GM19438 (cell line): ENCODE measurements at regions not wholly inside any gene's neighbourhood (a gene's known extent, or its start where the extent isn't known, plus 50 kb on each side); places are given as distances from the start of the nearest gene placed in this dataset.
"Not testable (repeated sequence)": the region's sequence is repeated elsewhere in the genome, so short reads cannot be mapped to it uniquely, and the experiment has no call there.

Experiments used
- ATAC-seq: cut with Tn5 transposase; IDR thresholded peaks from one replicate; pipeline ENCODE4 v1.9.1; 2021; ENCODE audit warnings: low read depth; ENCODE audit not compliant: unreplicated experiment

DNA sequence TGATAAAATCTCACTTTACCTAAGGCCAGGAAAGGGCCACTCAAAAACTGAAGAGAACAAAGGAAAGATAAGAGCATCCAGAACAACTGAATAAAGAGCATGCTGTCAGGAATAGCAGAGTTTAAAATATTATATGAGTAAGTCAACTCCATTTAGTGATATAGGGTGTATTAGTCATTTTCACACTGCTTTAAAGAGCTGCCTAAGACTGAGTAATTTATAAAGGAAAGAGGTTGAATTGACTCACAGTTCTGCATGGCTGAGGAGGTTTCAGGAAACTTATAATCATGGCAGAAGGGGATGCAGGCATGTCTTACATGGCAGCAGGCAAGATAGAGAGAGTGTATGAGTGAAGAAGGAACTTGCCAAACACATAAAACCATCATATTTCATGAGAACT is 778.0 kb upstream of the NECTIN3 start:
- ATAC-seq, result no peak

DNA sequence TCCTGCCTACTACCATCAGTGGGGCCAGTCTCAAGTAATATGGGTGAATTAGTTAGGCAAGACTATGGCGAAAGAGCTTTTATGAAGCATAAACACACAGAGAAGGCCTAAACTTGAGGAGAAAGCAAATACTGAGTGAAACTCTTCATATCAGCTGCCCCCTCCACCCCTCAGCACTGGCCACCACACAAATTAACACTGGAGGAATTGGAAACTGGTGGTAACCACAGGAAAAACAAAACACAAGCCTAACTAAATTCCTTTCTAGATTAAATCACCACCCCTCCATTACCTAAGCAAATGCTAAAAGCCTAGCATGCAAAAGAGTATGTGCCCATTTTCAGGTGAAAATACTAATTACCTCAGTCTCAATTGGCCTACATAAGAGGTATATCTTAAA is 774.7 kb upstream of the NECTIN3 start:
- ATAC-seq, result no peak

DNA sequence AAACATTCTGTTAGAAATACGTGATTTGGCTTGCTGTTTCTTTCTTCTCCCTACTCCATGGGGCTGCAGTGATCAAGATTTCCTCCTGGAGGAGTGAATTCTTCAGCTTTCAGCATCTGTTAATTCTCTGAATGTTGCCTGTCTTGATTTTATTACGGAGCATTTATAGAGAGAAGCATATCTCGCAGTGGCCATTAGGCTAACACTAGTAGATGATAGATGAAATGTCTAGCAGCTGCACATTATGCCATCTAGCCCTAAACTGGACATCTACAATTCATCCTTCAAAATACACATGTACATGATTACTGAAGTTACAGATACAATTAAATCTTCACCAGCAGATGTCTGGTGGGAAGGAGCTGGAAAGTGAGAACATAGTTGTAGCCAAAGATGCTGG is 769.8 kb upstream of the NECTIN3 start:
- no peak for ATAC-seq

DNA sequence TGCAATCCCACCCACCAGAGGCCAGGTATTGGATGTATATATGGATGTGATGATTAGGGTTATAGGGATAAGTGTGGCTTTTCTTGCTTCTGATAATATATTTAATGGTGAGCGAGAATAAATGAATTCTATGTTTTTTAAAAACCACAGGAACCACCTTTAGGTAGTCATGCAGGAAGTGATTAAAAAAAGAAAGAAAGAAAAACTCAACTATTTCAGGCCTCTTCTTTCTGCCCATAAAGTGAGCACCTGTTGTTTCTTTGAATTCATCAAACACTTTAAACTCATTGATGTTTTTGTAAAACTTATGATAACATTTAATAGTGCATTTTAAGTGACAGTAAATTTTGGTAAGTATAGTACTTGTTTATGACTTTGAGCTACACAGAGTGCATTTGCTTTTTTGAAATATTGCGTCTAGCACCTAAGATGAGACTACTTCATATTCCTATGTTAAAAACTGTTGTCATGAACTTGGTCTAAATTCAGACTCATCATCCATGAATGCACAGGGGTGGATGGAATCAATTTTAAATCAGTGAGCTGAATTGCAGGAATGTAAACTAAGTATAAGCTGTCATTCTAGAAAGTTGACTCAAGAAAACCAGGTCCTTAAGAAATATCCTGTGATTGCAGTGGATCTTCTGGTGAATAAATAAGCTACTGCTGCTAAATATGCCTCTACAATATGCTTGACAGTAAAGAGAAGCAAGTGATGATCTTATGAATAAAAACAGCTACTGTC is 764.4 kb upstream of the NECTIN3 start:
- ATAC-seq, result no peak

DNA sequence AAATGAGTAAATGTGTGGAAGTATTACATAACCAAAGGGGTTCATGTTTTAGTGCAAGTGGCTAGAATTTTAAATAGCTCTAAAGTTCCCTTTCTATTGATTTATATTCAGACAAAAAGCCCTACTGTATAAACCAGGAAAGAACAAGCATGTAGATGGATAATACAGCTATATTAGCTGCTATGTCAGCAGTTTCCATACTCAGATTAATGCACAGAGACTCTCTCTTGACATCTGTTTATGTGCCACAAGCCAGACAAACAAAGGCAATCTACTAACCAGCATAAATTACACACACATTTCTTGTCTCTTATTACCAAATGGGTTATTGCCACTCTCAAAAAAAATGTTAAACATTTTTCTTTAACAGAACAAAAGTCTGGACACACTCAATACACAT is 760.1 kb upstream of the NECTIN3 start:
- ATAC-seq, result no peak

DNA sequence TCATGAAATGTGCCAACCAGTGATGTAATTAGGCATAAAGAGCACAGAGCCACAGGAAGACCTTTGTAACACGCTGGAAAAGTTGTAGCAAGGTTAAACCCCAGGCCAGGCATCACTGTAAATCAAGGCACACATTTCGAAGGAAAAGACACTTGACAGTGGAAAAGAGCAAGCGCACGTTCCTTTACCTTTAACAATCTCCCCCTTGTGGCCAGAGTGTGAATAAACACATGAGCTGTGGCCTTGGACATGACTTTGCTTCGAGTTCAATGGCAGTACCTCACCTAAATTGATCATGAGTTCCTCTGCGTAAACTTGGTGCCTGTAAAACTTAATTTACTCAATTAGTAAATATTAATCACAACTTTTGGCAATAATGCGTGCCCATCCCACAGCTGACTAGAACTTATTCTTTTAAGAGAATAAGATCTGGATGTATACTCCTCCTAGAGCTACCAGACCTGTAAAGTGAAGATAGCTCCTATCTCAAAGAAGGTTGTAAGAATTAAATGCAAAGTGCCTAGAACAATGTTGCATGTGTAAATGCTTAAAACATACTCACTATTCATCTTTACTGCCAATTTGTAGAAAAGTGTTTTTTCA is 757.0 kb upstream of the NECTIN3 start:
- ATAC-seq, result peak; percentile 95

DNA sequence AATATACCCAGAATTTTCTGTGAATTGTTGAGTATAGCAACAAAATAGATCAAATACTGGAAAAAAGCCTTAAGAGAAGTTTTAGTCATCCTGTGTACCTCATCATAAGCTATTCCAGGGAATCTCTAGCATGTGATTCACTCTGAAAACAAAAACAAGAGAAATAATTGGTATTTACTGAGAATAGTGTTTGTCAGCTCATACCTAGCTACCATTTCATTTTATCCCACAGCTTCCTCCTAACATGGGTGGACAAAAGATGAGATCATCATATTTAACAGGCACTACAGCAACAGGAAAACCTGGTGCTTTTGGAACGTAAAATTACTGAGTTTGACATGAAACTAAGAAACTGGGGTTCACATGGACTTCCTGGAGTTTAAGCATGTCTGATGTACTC is 753.5 kb upstream of the NECTIN3 start:
- no peak for ATAC-seq

DNA sequence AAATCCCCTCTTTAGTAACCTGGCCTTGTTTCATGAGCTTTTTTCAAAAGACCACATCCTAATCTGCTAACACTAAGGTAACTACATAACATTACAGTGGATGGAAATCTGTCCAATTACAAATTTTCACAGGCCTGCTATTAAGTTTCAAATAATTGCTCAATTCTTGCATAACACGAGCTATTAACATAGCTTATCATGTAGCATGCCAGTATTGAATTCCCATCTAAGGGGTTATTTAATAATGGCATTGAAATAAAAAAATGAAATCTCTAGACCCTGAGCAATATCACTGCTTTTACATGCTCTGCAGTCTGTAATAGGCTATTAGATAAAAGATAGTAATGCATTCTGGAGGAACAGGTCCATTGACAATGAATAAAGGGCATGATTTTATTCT is 748.3 kb upstream of the NECTIN3 start:
- no peak for ATAC-seq

DNA sequence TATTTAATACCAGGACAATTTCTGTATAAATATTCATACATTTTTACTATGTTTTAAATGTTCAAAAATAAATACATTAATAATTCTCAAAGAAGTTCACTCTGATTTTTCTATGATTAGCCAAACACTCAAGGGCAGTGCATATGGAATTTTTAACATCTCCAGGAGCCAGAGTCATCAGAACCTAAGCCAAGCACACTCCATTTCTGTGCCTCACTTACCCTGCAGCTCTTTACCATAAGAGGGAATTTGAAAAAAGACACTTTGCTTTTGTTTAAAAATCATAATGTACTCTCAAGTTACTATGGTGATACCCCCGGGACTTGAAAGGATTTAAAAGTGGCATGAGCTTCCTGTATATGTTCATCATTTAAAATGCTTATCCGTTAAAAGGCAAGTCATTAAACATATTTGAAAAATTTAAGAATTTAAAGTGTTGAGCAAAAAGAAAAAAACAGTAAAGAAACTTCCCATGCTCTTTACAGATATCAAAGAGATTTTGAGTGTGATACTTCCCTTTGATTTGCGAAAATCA is 747.4 kb upstream of the NECTIN3 start:
- ATAC-seq, result no peak

DNA sequence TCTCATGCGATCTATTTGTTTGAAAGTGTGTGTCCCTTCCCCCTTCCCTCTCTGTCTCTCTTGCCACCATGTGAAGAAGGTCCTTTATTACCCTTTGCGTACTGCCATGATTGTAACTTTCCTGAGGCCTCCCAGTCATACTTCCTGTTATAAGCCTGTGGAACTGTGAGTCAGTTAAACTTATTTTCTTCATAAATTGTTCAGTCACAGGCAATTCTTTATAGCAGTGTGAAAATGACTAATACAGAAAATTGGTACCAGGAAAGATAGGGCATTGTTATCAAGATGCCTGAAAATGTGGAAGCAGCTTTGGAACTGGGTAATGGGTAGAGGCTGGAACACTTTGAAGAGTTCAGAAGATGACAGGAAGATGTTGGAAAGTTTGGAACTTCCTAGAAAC is 743.7 kb upstream of the NECTIN3 start:
- no peak for ATAC-seq

DNA sequence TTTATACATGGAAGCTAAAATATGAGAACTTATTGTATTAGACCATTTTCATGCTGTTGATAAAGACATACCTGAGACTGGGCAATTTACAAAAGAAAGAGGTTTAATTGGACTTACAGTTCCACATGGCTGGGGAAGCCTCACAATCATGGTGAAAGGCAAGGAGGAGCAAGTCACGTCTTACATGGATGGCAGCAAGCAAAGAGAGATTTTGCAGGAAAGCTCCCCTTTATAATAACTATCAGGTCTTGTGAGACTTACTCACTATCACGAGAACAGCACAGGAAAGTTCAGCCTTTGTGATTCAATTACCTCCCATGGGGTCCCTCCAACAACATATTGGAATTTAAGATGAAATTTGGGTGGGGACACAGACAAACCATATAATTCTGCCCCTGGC is 740.1 kb upstream of the NECTIN3 start:
- ATAC-seq, result not testable (repeated sequence)

DNA sequence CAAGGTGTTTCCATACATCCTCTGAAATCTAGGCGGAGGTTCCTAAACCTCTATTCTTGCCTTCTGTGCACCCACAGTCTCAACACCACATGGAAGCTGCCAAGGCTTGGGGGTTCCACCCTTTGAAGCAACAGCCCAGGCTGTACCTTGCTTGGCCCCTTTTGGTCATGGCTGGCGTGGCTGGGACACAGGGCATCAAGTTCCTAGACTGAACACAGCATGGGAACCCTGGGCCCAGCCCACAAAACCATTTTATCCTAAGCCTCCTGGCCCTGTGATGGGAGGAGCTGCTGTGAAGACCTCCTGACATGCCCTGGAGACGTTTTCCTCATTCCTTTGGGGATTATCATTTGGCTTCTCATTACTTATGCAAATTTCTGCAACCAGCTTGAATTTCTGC is 739.0 kb upstream of the NECTIN3 start:
- ATAC-seq, result no peak

DNA sequence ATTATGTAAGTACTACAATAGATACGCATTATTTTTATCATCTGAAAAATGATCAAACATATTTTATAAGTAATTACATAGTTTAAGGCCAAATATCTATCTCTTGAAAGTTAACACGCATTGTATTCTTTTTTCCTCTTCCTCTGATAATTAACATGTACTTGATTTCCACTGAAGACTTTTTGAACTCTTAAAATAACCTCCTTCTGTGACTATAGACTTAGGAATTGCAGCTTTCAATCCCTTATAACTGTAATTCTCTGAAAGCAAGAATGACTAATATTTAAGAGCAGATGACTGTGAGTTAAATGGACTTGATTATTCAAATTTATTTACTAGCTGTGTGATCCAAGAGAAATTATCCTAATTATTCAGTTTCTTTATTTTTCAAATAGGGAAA is 730.6 kb upstream of the NECTIN3 start:
- ATAC-seq, result no peak

DNA sequence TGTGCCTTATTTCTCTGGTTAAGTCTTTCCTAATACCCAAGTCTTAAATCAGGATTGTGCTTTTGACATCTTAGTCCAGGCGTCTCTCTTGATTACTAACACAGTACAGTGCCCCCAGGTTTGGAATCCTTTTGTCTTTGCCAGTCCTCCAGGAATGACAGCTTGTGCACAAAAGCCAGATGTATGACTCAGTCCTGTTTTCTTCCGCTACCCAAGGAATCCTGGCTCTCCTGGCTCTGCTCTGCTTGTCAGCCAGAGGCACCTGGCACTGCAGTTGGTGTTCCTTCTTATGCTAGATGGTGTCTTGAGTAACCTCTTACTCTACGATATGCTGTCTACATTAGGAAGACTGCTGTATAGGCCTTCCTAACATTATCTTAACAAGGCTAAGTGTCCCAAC is 728.2 kb upstream of the NECTIN3 start:
- peak; percentile 17 for ATAC-seq

DNA sequence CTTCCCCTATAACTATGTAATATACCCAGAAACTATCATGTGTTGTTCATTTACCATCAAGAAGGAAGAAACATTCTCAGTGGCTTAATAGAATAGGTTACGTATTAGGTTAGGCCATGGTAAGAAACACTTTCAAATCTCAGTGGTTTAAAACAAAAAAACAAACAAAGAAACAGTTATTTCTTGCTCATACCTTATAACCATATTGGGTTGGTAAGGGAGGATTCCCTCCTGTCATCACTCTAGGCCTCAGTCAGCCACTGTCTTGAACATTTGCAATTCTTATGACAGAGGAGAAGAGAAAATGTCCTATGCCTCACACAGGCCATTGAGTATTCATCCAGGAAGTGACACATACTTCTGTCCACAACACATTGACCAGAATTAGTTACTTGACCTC is 727.7 kb upstream of the NECTIN3 start:
- ATAC-seq, result peak; percentile 76

DNA sequence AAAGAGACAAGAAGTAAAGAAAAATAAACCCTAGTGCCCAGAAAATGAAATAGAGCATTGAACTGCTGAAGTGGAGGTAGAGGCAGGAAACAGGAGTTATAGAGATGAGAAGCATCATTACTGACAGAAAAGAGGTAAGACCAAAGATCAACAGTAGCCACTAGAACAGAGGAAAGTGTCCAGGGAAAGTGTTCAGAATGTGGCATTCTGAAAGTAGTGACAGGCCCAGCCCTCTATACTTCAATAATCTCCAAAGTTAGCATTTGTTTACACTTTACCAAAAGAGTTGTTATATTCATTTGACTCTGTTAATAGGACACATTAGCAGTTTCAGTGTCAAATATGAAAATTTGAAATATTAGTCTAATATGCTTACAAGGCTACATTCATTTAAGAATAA is 727.1 kb upstream of the NECTIN3 start:
- peak; percentile 1 for ATAC-seq

DNA sequence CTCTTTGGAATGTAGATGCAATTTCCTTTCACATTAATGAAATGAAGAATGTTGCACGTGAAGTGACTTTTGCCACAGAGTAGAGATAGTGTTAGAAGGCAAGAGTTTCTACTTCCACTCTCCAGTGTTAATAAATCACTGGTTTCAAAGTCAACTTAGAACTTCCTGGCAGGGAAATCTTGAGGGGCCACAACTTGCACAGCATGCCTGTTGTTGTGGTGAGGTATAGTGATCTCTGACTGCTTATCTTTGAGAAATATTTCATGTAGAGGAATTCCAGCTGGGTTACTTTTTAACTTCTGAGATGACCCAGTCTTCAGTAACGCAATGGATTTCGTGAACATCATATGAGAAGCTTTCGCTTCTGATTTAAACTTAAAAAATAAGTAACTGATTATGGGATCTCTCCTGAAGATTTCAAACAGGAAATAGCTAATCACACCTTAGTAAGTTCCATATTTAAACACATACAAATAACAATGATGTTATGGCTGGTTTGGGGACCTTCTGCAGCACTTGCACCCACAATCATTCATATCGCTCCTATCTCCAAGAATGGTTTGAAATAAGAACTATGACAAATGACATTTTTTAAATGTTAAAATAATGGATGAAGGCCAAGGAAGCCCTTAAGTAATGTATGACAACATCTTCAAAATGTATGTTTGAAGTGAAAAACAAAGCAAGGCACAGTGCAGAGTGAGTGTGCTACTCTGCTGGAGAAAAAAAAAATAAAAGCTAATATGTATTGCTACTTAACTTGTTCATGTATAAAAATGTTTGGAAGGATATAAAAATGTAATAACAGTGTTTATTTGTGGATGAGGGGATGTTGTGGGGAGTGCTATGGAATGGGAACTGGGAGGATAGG is 726.5 kb upstream of the NECTIN3 start:
- peak; percentile 51 for ATAC-seq

DNA sequence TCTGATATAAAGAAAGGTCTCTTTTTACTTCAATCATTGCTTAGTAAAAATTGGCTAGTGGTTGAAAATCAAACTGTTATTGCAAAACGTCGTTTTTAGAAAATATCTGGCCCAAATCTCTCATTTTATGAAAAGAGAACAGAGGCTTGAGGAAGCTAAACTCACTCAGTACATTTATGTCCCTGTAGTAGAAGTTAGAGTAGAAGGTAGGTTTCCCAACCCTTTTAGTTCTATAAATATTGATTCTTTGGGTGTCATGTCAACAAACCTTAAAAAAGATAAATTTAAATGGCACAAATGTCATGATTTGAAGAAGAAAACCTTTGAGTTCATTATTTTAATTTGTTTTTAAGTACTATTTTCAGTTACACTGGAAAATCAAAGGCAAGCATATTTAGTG is 722.3 kb upstream of the NECTIN3 start:
- no peak for ATAC-seq

DNA sequence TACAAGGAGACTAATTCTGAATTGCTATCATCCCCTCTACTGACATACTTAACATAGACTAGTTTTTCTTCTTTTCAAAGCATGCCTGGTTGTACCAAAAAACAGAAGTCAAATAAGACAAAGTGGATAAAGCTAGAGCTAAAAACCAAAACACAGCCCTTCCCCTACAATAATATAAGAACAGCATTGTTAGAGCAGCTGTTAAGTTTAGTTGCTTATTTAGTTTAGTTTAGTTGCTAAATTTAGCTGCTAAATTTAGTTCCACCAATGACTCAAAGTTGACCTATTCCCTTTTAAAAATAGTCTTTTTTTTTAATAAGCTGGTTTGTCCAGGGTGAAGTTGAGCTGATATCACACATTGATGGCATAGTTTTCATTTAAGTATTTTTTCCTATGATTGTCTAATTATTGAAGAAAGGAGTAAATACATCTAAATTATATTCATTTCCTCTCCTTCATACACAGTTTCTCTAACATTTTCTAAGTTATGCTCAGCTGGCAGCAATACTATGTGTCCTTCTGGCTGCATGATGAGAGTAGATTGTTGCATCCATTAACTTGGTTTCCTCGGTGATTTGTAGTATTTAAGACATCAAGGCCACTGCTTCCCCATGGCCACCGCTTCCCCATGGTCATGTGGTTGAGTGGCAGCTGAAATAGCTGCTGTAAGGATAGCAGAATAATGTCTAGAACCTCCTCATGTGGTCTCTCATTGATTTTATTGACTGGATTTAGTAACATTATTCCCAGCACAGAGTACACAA is 718.6 kb upstream of the NECTIN3 start:
- no peak for ATAC-seq

DNA sequence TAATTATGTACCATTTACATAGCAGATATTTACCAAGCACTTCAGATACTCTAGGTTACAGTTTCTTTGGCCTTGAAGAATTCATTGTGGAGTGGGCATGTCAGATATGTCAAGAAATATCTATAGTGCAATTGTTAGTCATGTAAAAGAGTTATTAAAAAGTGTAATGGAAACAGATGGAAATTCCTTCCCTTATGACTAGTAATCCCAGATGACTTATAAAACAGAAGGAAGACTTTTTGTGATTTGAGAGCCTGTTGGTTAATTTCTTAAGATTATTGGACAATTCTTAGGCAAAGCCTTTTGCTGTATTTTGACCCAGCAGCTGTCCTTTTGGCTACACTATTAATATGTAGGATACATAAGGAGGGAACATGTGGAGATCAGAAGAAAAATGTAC is 708.9 kb upstream of the NECTIN3 start:
- ATAC-seq, result no peak

DNA sequence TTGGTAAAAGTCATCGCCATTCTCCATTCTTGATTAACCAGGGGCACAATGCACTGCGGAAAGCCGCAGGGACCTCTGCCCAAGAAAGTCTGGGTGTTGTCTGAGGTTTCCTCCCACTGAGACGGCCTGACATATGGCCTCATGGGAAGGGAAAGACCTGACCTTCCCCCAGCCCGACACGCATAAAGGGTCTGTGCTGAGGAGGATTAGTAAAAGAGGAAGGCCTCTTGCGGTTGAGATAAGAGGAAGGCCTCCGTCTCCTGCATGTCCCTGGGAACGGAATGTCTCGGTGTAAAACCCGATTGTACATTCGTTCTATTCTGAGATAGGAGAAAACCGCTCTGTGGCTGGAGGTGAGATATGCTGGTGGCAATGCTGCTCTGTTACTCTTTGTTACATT is 704.3 kb upstream of the NECTIN3 start:
- ATAC-seq, result not testable (repeated sequence)
